ENCODE measurements at regions not wholly inside any gene's neighbourhood (a gene's known extent, or its start where the extent isn't known, plus 50 kb on each side); places are given as distances from the start of the nearest gene placed in this dataset.
A peak's percentile ranks its signal among the peaks of the same experiment; 100 is the strongest.

GRCh38 chr18:77397056-77397455, 147.4 kb downstream of the GALR1 start:
- no peaks in the 10 kb centered on the region for H3K4me1 ChIP-seq
- H3K9me3 ChIP-seq: peaks cover 0 to 3% (median 0%) of the 10 kb centered on the region in 4 donors
- H3K27me3 ChIP-seq: no peaks in the 10 kb centered on the region
- H3K36me3 ChIP-seq: no peaks in the 10 kb centered on the region
- 66 to 75% (median 69%) methylated on average over 5 to 6 of the region's 6 CpGs for WGBS, 5 donors
- H3K4me3 ChIP-seq: no peak overlapping the region
- TF ChIP-seq EP300 (IDR thresholded peaks at IDR 0.05) (no peak), POLR2A (IDR thresholded peaks at IDR 0.05) (no peak), POLR2AphosphoS5 (IDR thresholded peaks at IDR 0.05) (no peak), CTCF (IDR thresholded peaks at IDR 0.05) (no peak)
- H3K27ac ChIP-seq: no peak overlapping the region
- intact Hi-C loops (cut with DNase I; ENCODE audit: low total_unique reads): no loop called here
- no peak for DNase-seq

DNA sequence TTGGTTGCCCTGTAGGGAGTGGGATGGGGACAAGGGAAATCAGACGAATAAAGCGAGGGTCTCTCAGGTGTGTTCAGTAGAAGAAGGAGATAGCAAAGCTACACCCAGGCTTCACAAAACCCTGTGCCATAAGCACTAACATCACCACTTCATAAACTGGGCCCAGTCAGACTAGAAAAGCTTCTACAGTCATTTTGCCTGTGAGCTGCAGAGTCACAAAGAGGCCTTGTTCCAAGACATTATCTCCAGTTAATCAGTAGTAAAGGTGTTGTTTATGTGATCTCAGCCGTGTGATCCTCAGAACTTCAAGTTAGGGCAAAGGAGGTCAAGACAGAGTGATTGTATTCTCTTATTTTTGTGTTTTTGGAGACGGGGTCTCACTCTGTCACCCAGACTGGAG, 148.0 kb downstream of the GALR1 start:
- Histone ChIP-seq H3K27ac (no peak overlapping the region), H3K4me3 (no peak overlapping the region), H3K36me3 (no peaks in the 10 kb centered on the region), H3K4me1 (no peaks in the 10 kb centered on the region), H3K27me3 (no peaks in the 10 kb centered on the region), H3K9me3 (no peaks in the 10 kb centered on the region)
- WGBS, 5 donors: 29 to 48% (median 45%) methylated on average over 4 of the region's 4 CpGs
- no peak for TF ChIP-seq POLR2A (IDR thresholded peaks at IDR 0.05)
- TF ChIP-seq EP300 (IDR thresholded peaks at IDR 0.05): no peak
- TF ChIP-seq POLR2AphosphoS5 (IDR thresholded peaks at IDR 0.05): no peak
- no peak for TF ChIP-seq CTCF (IDR thresholded peaks at IDR 0.05)
- intact Hi-C loops (cut with DNase I; ENCODE audit: low total_unique reads): no loop called here
- DNase-seq: peak in 1 of 2 donors; percentile 13

DNA sequence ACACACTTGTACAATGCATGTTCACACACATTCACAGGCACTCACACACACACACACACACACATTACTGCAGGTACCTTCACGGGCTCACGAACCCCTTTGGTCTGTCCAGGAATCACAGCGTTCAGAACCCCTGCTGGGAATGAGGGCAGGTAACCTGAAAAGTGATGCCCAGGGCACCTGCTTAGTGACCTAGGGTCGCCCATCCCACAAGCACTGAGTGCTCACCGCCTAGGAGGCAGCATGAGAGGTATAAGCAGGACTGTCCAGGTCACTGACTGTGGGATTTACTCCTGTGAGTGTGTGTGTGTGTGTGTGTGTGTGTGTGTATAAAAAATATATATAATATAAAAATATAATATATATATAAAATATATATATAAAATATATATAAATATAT, 150.9 kb downstream of the GALR1 start:
- no peaks in the 10 kb centered on the region for H3K27me3 ChIP-seq
- TF ChIP-seq POLR2AphosphoS5 (IDR thresholded peaks at IDR 0.05): no peak
- TF ChIP-seq EP300 (IDR thresholded peaks at IDR 0.05): no peak
- TF ChIP-seq POLR2A (IDR thresholded peaks at IDR 0.05): no peak
- no peak for TF ChIP-seq CTCF (IDR thresholded peaks at IDR 0.05)
- H3K36me3 ChIP-seq: no peaks in the 10 kb centered on the region
- no peak overlapping the region for H3K4me3 ChIP-seq
- H3K9me3 ChIP-seq: no peaks in the 10 kb centered on the region
- H3K4me1 ChIP-seq: no peaks in the 10 kb centered on the region
- WGBS, 5 donors: 75 to 88% (median 84%) methylated on average over 5 of the region's 5 CpGs
- intact Hi-C loops (cut with DNase I; ENCODE audit: low total_unique reads): no loop called here
- no peak for DNase-seq
- no peak overlapping the region for H3K27ac ChIP-seq

- no peaks in the 10 kb centered on the region for H3K9me3 ChIP-seq
- intact Hi-C loops (cut with DNase I; ENCODE audit: low total_unique reads): no loop called here
- WGBS, 5 donors: 83 to 88% (median 86%) methylated on average over 9 of the region's 9 CpGs
These were observed 151.5 kb downstream of the GALR1 start for GRCh38 chr18:77401173-77401572.

More at GRCh38 chr18:77401173-77401572, 151.5 kb downstream of the GALR1 start:
- TF ChIP-seq EP300 (IDR thresholded peaks at IDR 0.05) (no peak), POLR2A (IDR thresholded peaks at IDR 0.05) (no peak), CTCF (IDR thresholded peaks at IDR 0.05) (no peak), POLR2AphosphoS5 (IDR thresholded peaks at IDR 0.05) (no peak)
- Histone ChIP-seq H3K4me3 (no peak overlapping the region), H3K27me3 (no peaks in the 10 kb centered on the region), H3K4me1 (no peaks in the 10 kb centered on the region), H3K36me3 (no peaks in the 10 kb centered on the region), H3K27ac (no peak overlapping the region)
- DNase-seq: no peak
